ENCODE measurements at regions not wholly inside any gene's neighbourhood (a gene's known extent, or its start where the extent isn't known, plus 50 kb on each side); places are given as distances from the start of the nearest gene placed in this dataset.
A peak's percentile ranks its signal among the peaks of the same experiment; 100 is the strongest.

DNA sequence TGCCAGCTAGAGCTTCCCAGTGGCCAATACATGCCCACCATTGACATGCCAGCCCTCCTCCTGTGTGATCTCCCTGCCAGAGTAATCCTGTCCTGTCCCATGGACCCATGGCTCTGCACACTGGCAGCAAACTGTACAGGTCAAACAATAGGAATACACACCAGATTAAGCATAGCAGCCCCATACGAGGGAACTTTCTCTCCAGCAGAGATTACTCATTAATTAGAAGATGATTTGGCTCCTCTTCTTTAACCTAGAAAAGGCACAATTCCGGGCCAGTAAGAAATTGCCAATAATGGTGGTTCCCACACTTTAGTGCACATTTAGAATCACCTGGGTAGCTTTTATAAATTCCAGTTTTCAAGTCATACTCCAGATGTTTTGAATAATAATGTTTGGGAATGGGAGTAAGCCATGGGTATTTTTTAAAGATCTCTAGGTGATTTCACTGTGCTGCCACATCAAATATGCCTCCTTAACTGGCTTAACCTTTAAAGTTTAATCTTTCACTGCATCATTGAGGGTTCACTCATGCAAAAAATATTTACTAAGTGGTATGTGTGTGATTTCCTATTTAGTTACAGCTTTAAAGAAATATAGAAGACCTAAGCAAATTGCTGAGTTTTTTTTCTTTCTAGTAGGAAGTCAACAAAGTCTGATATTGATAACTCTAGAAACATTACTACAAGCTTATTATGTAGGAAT, 277.6 kb upstream of the NWD2 start:
- no peak overlapping the region for H3K4me3 ChIP-seq (ENCODE audit: low read depth, low read length)
- TF ChIP-seq, protein P1, sequence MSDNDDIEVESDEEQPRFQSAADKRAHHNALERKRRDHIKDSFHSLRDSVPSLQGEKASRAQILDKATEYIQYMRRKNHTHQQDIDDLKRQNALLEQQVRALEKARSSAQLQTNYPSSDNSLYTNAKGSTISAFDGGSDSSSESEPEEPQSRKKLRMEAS (IDR thresholded peaks at IDR 0.05; ENCODE audit: low read depth, low read length), result no peak
- TF ChIP-seq MYC (IDR thresholded peaks at IDR 0.05; ENCODE audit: low read depth, low read length), result no peak
- TF ChIP-seq POLR2A (IDR thresholded peaks at IDR 0.05; ENCODE audit: extremely low read depth, insufficient read length), result no peak
- TF ChIP-seq, protein P2, sequence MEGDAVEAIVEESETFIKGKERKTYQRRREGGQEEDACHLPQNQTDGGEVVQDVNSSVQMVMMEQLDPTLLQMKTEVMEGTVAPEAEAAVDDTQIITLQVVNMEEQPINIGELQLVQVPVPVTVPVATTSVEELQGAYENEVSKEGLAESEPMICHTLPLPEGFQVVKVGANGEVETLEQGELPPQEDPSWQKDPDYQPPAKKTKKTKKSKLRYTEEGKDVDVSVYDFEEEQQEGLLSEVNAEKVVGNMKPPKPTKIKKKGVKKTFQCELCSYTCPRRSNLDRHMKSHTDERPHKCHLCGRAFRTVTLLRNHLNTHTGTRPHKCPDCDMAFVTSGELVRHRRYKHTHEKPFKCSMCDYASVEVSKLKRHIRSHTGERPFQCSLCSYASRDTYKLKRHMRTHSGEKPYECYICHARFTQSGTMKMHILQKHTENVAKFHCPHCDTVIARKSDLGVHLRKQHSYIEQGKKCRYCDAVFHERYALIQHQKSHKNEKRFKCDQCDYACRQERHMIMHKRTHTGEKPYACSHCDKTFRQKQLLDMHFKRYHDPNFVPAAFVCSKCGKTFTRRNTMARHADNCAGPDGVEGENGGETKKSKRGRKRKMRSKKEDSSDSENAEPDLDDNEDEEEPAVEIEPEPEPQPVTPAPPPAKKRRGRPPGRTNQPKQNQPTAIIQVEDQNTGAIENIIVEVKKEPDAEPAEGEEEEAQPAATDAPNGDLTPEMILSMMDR (IDR thresholded peaks at IDR 0.05; ENCODE audit: low read depth, low read length), result no peak
- DNase-seq (ENCODE audit: low read depth), result no peak

DNA sequence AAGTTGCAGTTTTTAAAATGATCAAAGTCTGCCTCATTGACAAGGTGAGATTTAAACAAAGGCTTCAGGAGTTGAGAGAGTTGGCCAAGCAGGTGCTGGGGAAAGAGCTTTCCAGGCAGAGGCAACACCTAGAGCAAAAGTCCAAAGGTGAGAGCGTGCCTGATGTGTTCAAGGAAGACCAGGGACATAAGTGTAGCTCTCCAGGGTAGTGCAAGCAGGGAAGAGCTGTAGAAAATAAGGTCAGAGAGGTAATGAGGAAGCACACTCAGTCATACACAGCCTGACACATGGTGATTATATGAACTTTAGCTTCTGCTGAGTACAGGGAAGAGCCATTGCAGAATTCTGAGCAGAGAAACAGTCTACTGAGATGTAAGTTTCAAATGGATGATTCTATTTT, 265.0 kb upstream of the NWD2 start:
- no peak for DNase-seq (ENCODE audit: low read depth)
- TF ChIP-seq MYC (IDR thresholded peaks at IDR 0.05; ENCODE audit: low read depth, low read length), result no peak
- TF ChIP-seq POLR2A (IDR thresholded peaks at IDR 0.05; ENCODE audit: extremely low read depth, insufficient read length), result no peak
- TF ChIP-seq, protein P2 (IDR thresholded peaks at IDR 0.05; ENCODE audit: low read depth, low read length), result no peak
- TF ChIP-seq, protein P1 (IDR thresholded peaks at IDR 0.05; ENCODE audit: low read depth, low read length), result no peak
- no peak overlapping the region for H3K4me3 ChIP-seq (ENCODE audit: low read depth, low read length)

DNA sequence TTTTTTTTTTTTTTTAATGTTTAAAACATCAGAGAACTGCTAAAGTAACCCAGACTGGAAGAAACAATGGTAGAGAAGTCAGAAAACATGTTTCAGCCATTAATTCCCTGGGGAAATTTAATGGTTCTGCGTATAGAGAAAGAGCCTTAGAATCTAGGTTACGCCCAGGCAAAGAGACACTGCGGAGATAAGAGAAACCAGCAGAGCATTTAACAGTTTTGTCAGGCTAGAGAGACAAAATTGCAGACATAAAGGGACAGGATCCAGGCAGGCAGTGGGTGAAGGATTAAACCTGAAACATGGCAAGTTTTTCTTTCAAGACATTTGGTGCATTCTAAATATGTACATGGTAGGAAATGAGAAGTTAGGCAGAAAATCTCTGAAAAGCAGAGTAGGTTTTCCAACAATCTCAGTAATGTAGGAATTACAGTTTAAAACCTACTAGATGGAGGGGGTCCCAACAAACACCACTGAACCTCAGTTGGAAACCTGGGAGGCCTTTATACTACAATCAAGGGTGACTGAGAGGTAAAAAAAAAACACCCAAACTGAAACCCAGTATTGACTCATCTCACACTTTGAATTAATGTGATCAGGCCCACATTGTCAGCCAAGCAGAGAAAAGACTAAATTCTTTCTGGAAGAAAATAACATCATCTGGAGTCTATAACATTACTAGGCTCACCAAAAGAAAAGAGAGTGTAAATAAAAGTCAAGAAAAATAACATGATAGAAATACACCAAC, 254.2 kb upstream of the NWD2 start:
- DNase-seq (ENCODE audit: low read depth), result no peak
- H3K4me3 ChIP-seq (ENCODE audit: low read depth, low read length), result no peak overlapping the region
- TF ChIP-seq, protein P2 (IDR thresholded peaks at IDR 0.05; ENCODE audit: low read depth, low read length), result no peak
- no peak for TF ChIP-seq POLR2A (IDR thresholded peaks at IDR 0.05; ENCODE audit: extremely low read depth, insufficient read length)
- TF ChIP-seq, protein P1 (IDR thresholded peaks at IDR 0.05; ENCODE audit: low read depth, low read length), result no peak

DNA sequence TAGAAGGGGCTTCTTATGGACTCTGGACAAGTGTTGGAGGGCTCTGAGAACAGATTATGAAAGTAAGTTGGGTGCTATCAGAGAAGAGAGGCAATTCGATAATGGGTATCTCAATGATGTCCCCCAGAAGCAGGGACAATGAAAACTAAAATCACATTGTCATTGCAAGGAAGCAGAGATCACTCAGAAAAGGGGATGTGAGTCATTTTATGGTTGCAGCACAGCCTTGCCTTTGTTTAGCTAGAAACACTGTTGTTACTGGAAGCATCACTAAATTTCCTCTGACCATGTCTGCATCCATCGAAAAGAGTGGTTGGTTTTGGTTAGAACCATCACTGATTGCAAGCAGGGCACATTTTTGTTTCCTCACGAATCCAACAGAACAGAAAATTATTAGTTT, 246.8 kb upstream of the NWD2 start:
- TF ChIP-seq MYC (IDR thresholded peaks at IDR 0.05; ENCODE audit: low read depth, low read length), result no peak
- TF ChIP-seq, protein P1 (IDR thresholded peaks at IDR 0.05; ENCODE audit: low read depth, low read length), result no peak
- TF ChIP-seq, protein P2 (IDR thresholded peaks at IDR 0.05; ENCODE audit: low read depth, low read length), result no peak
- TF ChIP-seq POLR2A (IDR thresholded peaks at IDR 0.05; ENCODE audit: extremely low read depth, insufficient read length), result no peak
- peak; percentile 9 for DNase-seq (ENCODE audit: low read depth)
- no peak overlapping the region for H3K4me3 ChIP-seq (ENCODE audit: low read depth, low read length)

DNA sequence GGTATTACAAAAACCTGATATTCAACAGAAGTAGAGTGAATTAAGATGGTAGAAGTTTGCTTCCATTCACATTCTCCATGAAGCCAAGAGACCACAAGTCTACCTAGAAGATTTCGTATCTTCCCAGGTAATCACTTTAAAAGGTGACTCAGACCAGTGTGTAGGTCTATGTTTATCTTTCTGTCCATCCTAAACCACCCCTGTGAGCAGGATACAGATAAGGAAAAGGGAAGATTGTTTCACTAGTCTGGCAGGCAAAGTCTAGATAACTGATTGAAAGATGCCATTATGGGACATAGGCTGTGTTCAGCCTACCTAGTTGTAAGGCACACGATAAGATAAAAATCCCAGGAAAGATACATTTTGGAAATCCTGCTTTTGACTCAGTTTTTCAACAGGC, 244.3 kb upstream of the NWD2 start:
- TF ChIP-seq, protein P1 (IDR thresholded peaks at IDR 0.05; ENCODE audit: low read depth, low read length), result no peak
- TF ChIP-seq POLR2A (IDR thresholded peaks at IDR 0.05; ENCODE audit: extremely low read depth, insufficient read length) (no peak), MYC (IDR thresholded peaks at IDR 0.05; ENCODE audit: low read depth, low read length) (no peak)
- TF ChIP-seq, protein P2 (IDR thresholded peaks at IDR 0.05; ENCODE audit: low read depth, low read length), result no peak
- no peak for DNase-seq (ENCODE audit: low read depth)
- H3K4me3 ChIP-seq (ENCODE audit: low read depth, low read length), result no peak overlapping the region

Data from NB4 (cell line).